Right lobe of liver (tissue), 6 donors: ENCODE measurements at regions not wholly inside any gene's neighbourhood (a gene's known extent, or its start where the extent isn't known, plus 50 kb on each side); places are given as distances from the start of the nearest gene placed in this dataset.

ENCODE experiments used
- ATAC-seq, 4 donors: fragments of 200-7000 bp; cut with Tn5 transposase; one replicate each; pipeline ENCODE4 v1.9.1; 2020; ENCODE audit warnings: mild to moderate bottlenecking in 4 of 4, moderate library complexity in 4 of 4
- DNase-seq, 3 donors: peaks; one replicate each; pipeline ENCODE4 v3.0.0-alpha.2; 2020
- H3K27ac ChIP-seq, 3 donors: fragments of 200-600 bp; one replicate each; pipeline ENCODE4 v1.8.0; 2022
- H3K27me3 ChIP-seq, 2 donors: fragments of 200-600 bp; one replicate each; pipeline ENCODE4 v1.8.0; 2022
- H3K36me3 ChIP-seq, 4 donors: fragments of 200-600 bp; sonication (generic) in 1 of 4; one replicate each; pipeline versions ENCODE4 v1.5.1 to v1.8.0; 2017 to 2022; ENCODE audit warnings: control low read depth in 1 of 4
- H3K4me1 ChIP-seq, 4 donors: fragments of 200-600 bp; sonication (generic) in 1 of 4; one replicate each; pipeline versions ENCODE4 v1.5.1 to v1.8.0; 2017 to 2022; ENCODE audit warnings: control low read depth in 1 of 4
- H3K4me3 ChIP-seq, 3 donors: fragments of 200-600 bp; one replicate each; pipeline ENCODE4 v1.8.0; 2022
- H3K9me3 ChIP-seq, 4 donors: fragments of 200-600 bp; sonication (generic) in 1 of 4; one replicate each; pipeline versions ENCODE4 v1.5.1 to v1.8.0; 2017 to 2022; ENCODE audit warnings: control low read depth in 1 of 4
- POLR2A ChIP-seq: fragments of 450-650 bp; IDR thresholded peaks from one replicate; pipeline ENCODE4 v1.6.1; 2017; ENCODE audit warnings: antibody characterized with exemption, mild to moderate bottlenecking
- WGBS: methylation state at CpG from one replicate; pipeline ENCODE4 v1.1.6; 2018; ENCODE audit warnings: low coverage, low lambda C conversion rate; ENCODE audit not compliant: insufficient coverage; ENCODE audit errors: missing lambda C conversion rate; 5-methylcytosine and 5-hydroxymethylcytosine counted together
- intact Hi-C, 2 donors: fragments of 100-400 bp; cut with DNase I; formaldehyde crosslinking; loops; one replicate each; pipeline versions ENCODE4 v1.11.2 to v1.14.1; 2022
- TF ChIP-seq, protein P1 (sequence below), 4 donors: fragments of 200-600 bp in 3 of 4; fragments of 450-650 bp in 1 of 4; IDR thresholded peaks; one replicate each; pipeline versions ENCODE4 v1.5.1 to v1.8.0; 2016 to 2022; ENCODE audit warnings: antibody characterized with exemption in 4 of 4, mild to moderate bottlenecking in 2 of 4
- donor health status: DM: no; HTN: yes; CAD: no.
- donor health status: DM: no; HTN: no; CAD: no.
- donor health status: DM: no; HTN: no; CAD: no.
- donor health status: DM: no; HTN: yes; CAD: no.
- donor health status: DM: no; HTN: yes; CAD: no.

DNA sequence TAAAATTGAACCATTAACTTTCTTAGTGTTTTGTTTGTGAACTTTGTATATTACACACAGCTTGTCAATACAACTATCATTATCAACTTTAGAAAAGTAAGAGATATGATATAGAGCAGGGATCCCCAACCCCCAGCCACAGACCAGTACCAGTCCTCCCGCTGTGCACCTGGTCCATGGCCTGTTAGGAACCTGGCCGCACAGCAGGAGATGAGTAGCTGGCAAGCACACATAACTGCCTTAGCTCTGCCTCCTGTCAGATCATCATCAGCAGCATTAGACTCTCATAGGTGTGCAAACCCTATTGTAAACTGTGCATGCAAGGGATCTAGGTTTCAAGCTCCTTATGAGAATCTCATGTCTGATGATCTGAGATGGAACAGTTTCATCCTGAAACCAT, 491.0 kb upstream of the NXPH2 start:
- Histone ChIP-seq H3K4me1 (no peaks in the 10 kb centered on the region), H3K4me3 (no peak overlapping the region), H3K36me3 (no peaks in the 10 kb centered on the region), H3K27me3 (no peaks in the 10 kb centered on the region), H3K9me3 (no peaks in the 10 kb centered on the region), H3K27ac (no peak overlapping the region)
- ATAC-seq (no peak), DNase-seq (no peak)
- intact Hi-C loops: no loop called here
- WGBS: 71% methylated on average over 2 of the region's 2 CpGs
- TF ChIP-seq POLR2A: no peak
- TF ChIP-seq, protein P1, sequence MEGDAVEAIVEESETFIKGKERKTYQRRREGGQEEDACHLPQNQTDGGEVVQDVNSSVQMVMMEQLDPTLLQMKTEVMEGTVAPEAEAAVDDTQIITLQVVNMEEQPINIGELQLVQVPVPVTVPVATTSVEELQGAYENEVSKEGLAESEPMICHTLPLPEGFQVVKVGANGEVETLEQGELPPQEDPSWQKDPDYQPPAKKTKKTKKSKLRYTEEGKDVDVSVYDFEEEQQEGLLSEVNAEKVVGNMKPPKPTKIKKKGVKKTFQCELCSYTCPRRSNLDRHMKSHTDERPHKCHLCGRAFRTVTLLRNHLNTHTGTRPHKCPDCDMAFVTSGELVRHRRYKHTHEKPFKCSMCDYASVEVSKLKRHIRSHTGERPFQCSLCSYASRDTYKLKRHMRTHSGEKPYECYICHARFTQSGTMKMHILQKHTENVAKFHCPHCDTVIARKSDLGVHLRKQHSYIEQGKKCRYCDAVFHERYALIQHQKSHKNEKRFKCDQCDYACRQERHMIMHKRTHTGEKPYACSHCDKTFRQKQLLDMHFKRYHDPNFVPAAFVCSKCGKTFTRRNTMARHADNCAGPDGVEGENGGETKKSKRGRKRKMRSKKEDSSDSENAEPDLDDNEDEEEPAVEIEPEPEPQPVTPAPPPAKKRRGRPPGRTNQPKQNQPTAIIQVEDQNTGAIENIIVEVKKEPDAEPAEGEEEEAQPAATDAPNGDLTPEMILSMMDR (IDR thresholded peaks at IDR 0.05): no peak

- H3K27ac ChIP-seq: no peak overlapping the region
- intact Hi-C loops: no loop called here
- ATAC-seq: no peak
- WGBS: 72% methylated on average over 2 of the region's 2 CpGs
- no peak for DNase-seq
- no peaks in the 10 kb centered on the region for H3K9me3 ChIP-seq
- H3K27me3 ChIP-seq: no peaks in the 10 kb centered on the region
- H3K4me3 ChIP-seq: no peak overlapping the region
- H3K4me1 ChIP-seq: no peaks in the 10 kb centered on the region
- TF ChIP-seq, protein P1 (IDR thresholded peaks at IDR 0.05): no peak
- TF ChIP-seq POLR2A: no peak
- H3K36me3 ChIP-seq: no peaks in the 10 kb centered on the region
These were observed 479.9 kb upstream of the NXPH2 start for GRCh38 chr2:139260052-139260430.

- TF ChIP-seq, protein P1 (IDR thresholded peaks at IDR 0.05): no peak
- no peak for TF ChIP-seq POLR2A
- no peaks in the 10 kb centered on the region for H3K4me1 ChIP-seq
- no peak overlapping the region for H3K4me3 ChIP-seq
- no peaks in the 10 kb centered on the region for H3K36me3 ChIP-seq
- no peaks in the 10 kb centered on the region for H3K9me3 ChIP-seq
- WGBS: 47% methylated on average over 5 of the region's 5 CpGs
- H3K27me3 ChIP-seq: no peaks in the 10 kb centered on the region
- intact Hi-C loops: no loop called here
- ATAC-seq: peak in 2 of 4 donors; percentile 19 to 92
- no peak overlapping the region for H3K27ac ChIP-seq
- DNase-seq: no peak
These were observed 479.3 kb upstream of the NXPH2 start for GRCh38 chr2:139259422-139260051.

DNA sequence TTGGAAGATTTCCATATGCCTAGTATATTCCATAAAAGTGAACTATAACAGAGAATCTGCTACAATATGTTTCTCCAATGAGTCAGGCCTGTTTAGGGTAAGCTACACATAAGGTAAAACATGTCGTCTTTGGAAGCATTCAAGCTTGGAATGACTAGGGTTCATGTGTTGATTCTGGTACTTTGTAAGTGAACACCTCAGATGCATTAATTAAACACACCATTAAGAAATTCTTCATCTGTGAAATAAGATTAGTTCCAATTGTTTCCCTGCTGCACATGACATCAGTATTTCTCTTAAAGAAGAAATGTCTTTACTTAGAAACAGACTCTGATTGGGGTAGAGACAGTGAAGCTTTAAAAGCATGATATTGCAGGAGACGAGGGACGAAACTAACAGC, 461.1 kb upstream of the NXPH2 start:
- intact Hi-C loops: no loop called here
- no peak for DNase-seq
- WGBS: 54% methylated on average over 3 of the region's 3 CpGs

More for the DNA sequence above, 461.1 kb upstream of the NXPH2 start:
- H3K36me3 ChIP-seq: no peaks in the 10 kb centered on the region
- no peak overlapping the region for H3K4me3 ChIP-seq
- no peaks in the 10 kb centered on the region for H3K27me3 ChIP-seq
- no peak overlapping the region for H3K27ac ChIP-seq
- TF ChIP-seq, protein P1 (IDR thresholded peaks at IDR 0.05): no peak
- no peak for TF ChIP-seq POLR2A
- ATAC-seq: no peak
- peaks cover 0 to 4% (median 0%) of the 10 kb centered on the region in 4 donors for H3K9me3 ChIP-seq
- H3K4me1 ChIP-seq: no peaks in the 10 kb centered on the region
